IgD-negative memory B cell (primary cell): ENCODE measurements at regions not wholly inside any gene's neighbourhood (a gene's known extent, or its start where the extent isn't known, plus 50 kb on each side); places are given as distances from the start of the nearest gene placed in this dataset.

ENCODE experiments used
- H3K27ac Mint-ChIP-seq, 3 donors: one replicate each; pipeline ENCODE4 v1.8.0; 2020 to 2022; ENCODE audit warnings: mild to moderate bottlenecking in 3 of 3, mixed read lengths in 3 of 3, moderate library complexity in 1 of 3
- H3K27me3 Mint-ChIP-seq: one replicate; pipeline ENCODE4 v1.8.0; 2021; ENCODE audit warnings: mixed read lengths
- H3K36me3 Mint-ChIP-seq: one replicate; pipeline ENCODE4 v1.8.0; 2020; ENCODE audit warnings: mild to moderate bottlenecking, mixed read lengths
- H3K4me1 Mint-ChIP-seq, 3 donors: one replicate each; pipeline ENCODE4 v1.8.0; 2020 to 2022; ENCODE audit warnings: mixed read lengths in 3 of 3, mild to moderate bottlenecking in 1 of 3
- H3K4me3 Mint-ChIP-seq, 4 donors: one replicate each; pipeline ENCODE4 v1.8.0; 2020 to 2022; ENCODE audit warnings: mild to moderate bottlenecking in 4 of 4, mixed read lengths in 4 of 4, moderate library complexity in 3 of 4
- H3K9me3 Mint-ChIP-seq, 3 donors: one replicate each; pipeline ENCODE4 v1.8.0; 2020 to 2021; ENCODE audit warnings: mixed read lengths in 3 of 3, mild to moderate bottlenecking in 1 of 3

GRCh38 chr5:51517838-51518237 is 134.6 kb downstream of the ISL1 start:
- no peaks in the 10 kb centered on the region for H3K4me1 Mint-ChIP-seq
- no peaks in the 10 kb centered on the region for H3K36me3 Mint-ChIP-seq
- no peaks in the 10 kb centered on the region for H3K27me3 Mint-ChIP-seq
- no peak overlapping the region for H3K27ac Mint-ChIP-seq
- H3K9me3 Mint-ChIP-seq = peaks cover 0 to 11% (median 0%) of the 10 kb centered on the region in 3 donors
- no peak overlapping the region for H3K4me3 Mint-ChIP-seq

- Mint-ChIP-seq H3K36me3 (no peaks in the 10 kb centered on the region), H3K27ac (no peak overlapping the region), H3K4me3 (no peak overlapping the region)
Measured at GRCh38 chr5:51518607-51519006, 135.4 kb downstream of the ISL1 start.

GRCh38 chr5:51521583-51521982 is 138.3 kb downstream of the ISL1 start:
- H3K4me3 Mint-ChIP-seq = no peak overlapping the region
- H3K9me3 Mint-ChIP-seq = peaks cover 0 to 11% (median 0%) of the 10 kb centered on the region in 3 donors
- no peaks in the 10 kb centered on the region for H3K36me3 Mint-ChIP-seq
- H3K27me3 Mint-ChIP-seq = no peaks in the 10 kb centered on the region
- no peak overlapping the region for H3K27ac Mint-ChIP-seq
- no peaks in the 10 kb centered on the region for H3K4me1 Mint-ChIP-seq

More at GRCh38 chr5:51518607-51519006, 135.4 kb downstream of the ISL1 start:
- Mint-ChIP-seq H3K9me3 (peaks cover 0 to 11% (median 0%) of the 10 kb centered on the region in 3 donors), H3K4me1 (no peaks in the 10 kb centered on the region), H3K27me3 (no peaks in the 10 kb centered on the region)

- H3K4me1 Mint-ChIP-seq = peaks cover 0 to 1% (median 0%) of the 10 kb centered on the region in 3 donors
- peaks cover 2 to 10% (median 5%) of the 10 kb centered on the region in 3 donors for H3K9me3 Mint-ChIP-seq
- H3K27ac Mint-ChIP-seq = no peak overlapping the region
- no peaks in the 10 kb centered on the region for H3K27me3 Mint-ChIP-seq
- H3K4me3 Mint-ChIP-seq = no peak overlapping the region
- no peaks in the 10 kb centered on the region for H3K36me3 Mint-ChIP-seq
Measured at GRCh38 chr5:51539232-51539631, 156.0 kb downstream of the ISL1 start.

GRCh38 chr5:51544031-51544785 is 161.0 kb downstream of the ISL1 start:
- H3K4me3 Mint-ChIP-seq = no peak overlapping the region
- H3K9me3 Mint-ChIP-seq = peaks cover 0 to 7% (median 2%) of the 10 kb centered on the region in 3 donors
- H3K36me3 Mint-ChIP-seq = no peaks in the 10 kb centered on the region
- no peak overlapping the region for H3K27ac Mint-ChIP-seq
- no peaks in the 10 kb centered on the region for H3K27me3 Mint-ChIP-seq
- peaks cover 0 to 1% (median 0%) of the 10 kb centered on the region in 3 donors for H3K4me1 Mint-ChIP-seq

- H3K27me3 Mint-ChIP-seq = no peaks in the 10 kb centered on the region
- H3K4me3 Mint-ChIP-seq = no peak overlapping the region
- no peaks in the 10 kb centered on the region for H3K36me3 Mint-ChIP-seq
- no peak overlapping the region for H3K27ac Mint-ChIP-seq
- H3K4me1 Mint-ChIP-seq = no peaks in the 10 kb centered on the region
- H3K9me3 Mint-ChIP-seq = peaks cover 0 to 10% (median 2%) of the 10 kb centered on the region in 3 donors
Measured at GRCh38 chr5:51556833-51557232, 173.6 kb downstream of the ISL1 start.

- H3K27ac Mint-ChIP-seq = no peak overlapping the region
- H3K4me3 Mint-ChIP-seq = no peak overlapping the region
- no peaks in the 10 kb centered on the region for H3K4me1 Mint-ChIP-seq
- H3K9me3 Mint-ChIP-seq = peaks cover 0 to 5% (median 3%) of the 10 kb centered on the region in 3 donors
- H3K27me3 Mint-ChIP-seq = no peaks in the 10 kb centered on the region
- H3K36me3 Mint-ChIP-seq = no peaks in the 10 kb centered on the region
Measured at GRCh38 chr5:51558682-51559081, 175.4 kb downstream of the ISL1 start.

GRCh38 chr5:51559339-51559738 is 176.1 kb downstream of the ISL1 start:
- H3K27ac Mint-ChIP-seq = no peak overlapping the region

GRCh38 chr5:51559921-51560658 is 176.8 kb downstream of the ISL1 start:
- Mint-ChIP-seq H3K4me3 (no peak overlapping the region), H3K9me3 (peaks cover 0 to 5% (median 3%) of the 10 kb centered on the region in 3 donors), H3K36me3 (no peaks in the 10 kb centered on the region), H3K4me1 (no peaks in the 10 kb centered on the region), H3K27me3 (no peaks in the 10 kb centered on the region), H3K27ac (no peak overlapping the region)

More at GRCh38 chr5:51559339-51559738, 176.1 kb downstream of the ISL1 start:
- no peaks in the 10 kb centered on the region for H3K4me1 Mint-ChIP-seq
- H3K4me3 Mint-ChIP-seq = no peak overlapping the region
- peaks cover 0 to 5% (median 3%) of the 10 kb centered on the region in 3 donors for H3K9me3 Mint-ChIP-seq
- H3K27me3 Mint-ChIP-seq = no peaks in the 10 kb centered on the region
- no peaks in the 10 kb centered on the region for H3K36me3 Mint-ChIP-seq

GRCh38 chr5:51566953-51567352 is 183.7 kb downstream of the ISL1 start:
- no peaks in the 10 kb centered on the region for H3K36me3 Mint-ChIP-seq
- H3K27ac Mint-ChIP-seq = no peak overlapping the region
- H3K9me3 Mint-ChIP-seq = peaks cover 0 to 4% (median 0%) of the 10 kb centered on the region in 3 donors
- no peak overlapping the region for H3K4me3 Mint-ChIP-seq
- no peaks in the 10 kb centered on the region for H3K27me3 Mint-ChIP-seq
- H3K4me1 Mint-ChIP-seq = no peaks in the 10 kb centered on the region

- Mint-ChIP-seq H3K4me1 (no peaks in the 10 kb centered on the region), H3K27me3 (no peaks in the 10 kb centered on the region), H3K4me3 (no peak overlapping the region)
Measured at GRCh38 chr5:51567636-51568035, 184.4 kb downstream of the ISL1 start.

GRCh38 chr5:51573835-51574234 is 190.6 kb downstream of the ISL1 start:
- Mint-ChIP-seq H3K36me3 (no peaks in the 10 kb centered on the region), H3K9me3 (peaks cover 2 to 7% (median 3%) of the 10 kb centered on the region in 3 donors), H3K27me3 (no peaks in the 10 kb centered on the region), H3K4me3 (no peak overlapping the region), H3K27ac (no peak overlapping the region), H3K4me1 (no peaks in the 10 kb centered on the region)

More at GRCh38 chr5:51567636-51568035, 184.4 kb downstream of the ISL1 start:
- peaks cover 0 to 4% (median 0%) of the 10 kb centered on the region in 3 donors for H3K9me3 Mint-ChIP-seq
- no peaks in the 10 kb centered on the region for H3K36me3 Mint-ChIP-seq
- no peak overlapping the region for H3K27ac Mint-ChIP-seq

GRCh38 chr5:51582871-51583394 is 199.7 kb downstream of the ISL1 start:
- Mint-ChIP-seq H3K36me3 (no peaks in the 10 kb centered on the region), H3K4me1 (no peaks in the 10 kb centered on the region), H3K9me3 (peaks cover 0 to 15% (median 4%) of the 10 kb centered on the region in 3 donors), H3K27ac (no peak overlapping the region), H3K27me3 (no peaks in the 10 kb centered on the region), H3K4me3 (no peak overlapping the region)

- no peak overlapping the region for H3K4me3 Mint-ChIP-seq
- H3K4me1 Mint-ChIP-seq = no peaks in the 10 kb centered on the region
- H3K27me3 Mint-ChIP-seq = no peaks in the 10 kb centered on the region
- H3K27ac Mint-ChIP-seq = no peak overlapping the region
- peaks cover 0 to 9% (median 2%) of the 10 kb centered on the region in 3 donors for H3K9me3 Mint-ChIP-seq
- no peaks in the 10 kb centered on the region for H3K36me3 Mint-ChIP-seq
Measured at GRCh38 chr5:51598026-51598425, 214.8 kb downstream of the ISL1 start.

- no peaks in the 10 kb centered on the region for H3K27me3 Mint-ChIP-seq
- peaks cover 0 to 13% (median 4%) of the 10 kb centered on the region in 3 donors for H3K9me3 Mint-ChIP-seq
- no peaks in the 10 kb centered on the region for H3K4me1 Mint-ChIP-seq
- H3K4me3 Mint-ChIP-seq = no peak overlapping the region
- H3K36me3 Mint-ChIP-seq = no peaks in the 10 kb centered on the region
- H3K27ac Mint-ChIP-seq = no peak overlapping the region
Measured at GRCh38 chr5:51599587-51599986, 216.3 kb downstream of the ISL1 start.
